Neural progenitor cell (in vitro differentiated cells): ENCODE measurements at regions not wholly inside any gene's neighbourhood (a gene's known extent, or its start where the extent isn't known, plus 50 kb on each side); places are given as distances from the start of the nearest gene placed in this dataset.
"Not testable (repeated sequence)": the region's sequence is repeated elsewhere in the genome, so short reads cannot be mapped to it uniquely, and the experiment has no call there.

ENCODE experiments used
- DNase-seq: peaks from one replicate; pipeline ENCODE4 v3.0.0-alpha.2; 2016; ENCODE audit warnings: low spot score
- H2AFZ ChIP-seq: fragments of 200-600 bp; sonication (generic); replicated peaks from 2 replicates; pipeline ENCODE4 v1.6.1; 2016; ENCODE audit warnings: antibody characterized with exemption
- H3F3A ChIP-seq: fragments of 200-600 bp; sonication (generic); 2 replicates; pipeline ENCODE4 v1.6.1; 2016; ENCODE audit warnings: antibody characterized with exemption, low read depth
- H3K27ac ChIP-seq: fragments of 200-600 bp; sonication (generic); 2 replicates; pipeline ENCODE4 v1.5.1; 2016; ENCODE audit warnings: mild to moderate bottlenecking
- H3K27me3 ChIP-seq: fragments of 200-600 bp; sonication (generic); 2 replicates; pipeline ENCODE4 v1.6.1; 2016; ENCODE audit warnings: mild to moderate bottlenecking, moderate library complexity
- H3K36me3 ChIP-seq: fragments of 200-600 bp; sonication (generic); 2 replicates; pipeline ENCODE4 v1.5.1; 2016
- H3K4me1 ChIP-seq: fragments of 200-600 bp; sonication (generic); 2 replicates; pipeline ENCODE4 v1.6.1; 2016; ENCODE audit warnings: mixed run types
- H3K4me2 ChIP-seq: fragments of 200-600 bp; sonication (generic); 2 replicates; pipeline ENCODE4 v1.6.1; 2016
- H3K4me3 ChIP-seq: fragments of 200-600 bp; sonication (generic); 2 replicates; pipeline ENCODE4 v1.5.1; 2016
- H3K79me2 ChIP-seq: fragments of 200-600 bp; sonication (generic); 2 replicates; pipeline ENCODE4 v1.6.1; 2016; ENCODE audit warnings: low read depth
- H3K9ac ChIP-seq: fragments of 200-600 bp; sonication (generic); 2 replicates; pipeline ENCODE4 v1.6.1; 2016
- H3K9me3 ChIP-seq: fragments of 200-600 bp; sonication (generic); 2 replicates; pipeline ENCODE4 v1.5.1; 2016; ENCODE audit warnings: low read depth
- H4K20me1 ChIP-seq: fragments of 200-600 bp; sonication (generic); 2 replicates; pipeline ENCODE4 v1.6.1; 2016; ENCODE audit warnings: low read depth
- H3K27ac Mint-ChIP-seq: 3 replicates; pipeline ENCODE4 v1.8.0; 2021; ENCODE audit warnings: mixed read lengths
- H3K27me3 Mint-ChIP-seq: 2 replicates; pipeline ENCODE4 v1.8.0; 2022; ENCODE audit warnings: low read depth, mild to moderate bottlenecking, inconsistent platforms, moderate library complexity, mixed read lengths; ENCODE audit not compliant: insufficient read depth
- H3K36me3 Mint-ChIP-seq: 3 replicates; pipeline ENCODE4 v1.8.0; 2021; ENCODE audit warnings: mixed read lengths
- H3K4me1 Mint-ChIP-seq: 3 replicates; pipeline ENCODE4 v1.8.0; 2021; ENCODE audit warnings: mixed read lengths
- H3K4me3 Mint-ChIP-seq: 3 replicates; pipeline ENCODE4 v1.8.0; 2021; ENCODE audit warnings: mild to moderate bottlenecking, moderate library complexity, mixed read lengths
- H3K9me3 Mint-ChIP-seq: 3 replicates; pipeline ENCODE4 v1.8.0; 2020; ENCODE audit warnings: mixed read lengths
- EZH2 ChIP-seq: fragments of 200-600 bp; sonication (generic); IDR thresholded peaks from 2 replicates; pipeline ENCODE4 v1.6.1; 2017; ENCODE audit warnings: antibody characterized with exemption, mild to moderate bottlenecking, moderate library complexity
- EZH2phosphoT487 ChIP-seq: fragments of 200-600 bp; sonication (generic); IDR thresholded peaks from 2 replicates; pipeline ENCODE4 v1.6.1; 2017; ENCODE audit warnings: antibody characterized with exemption
- TF ChIP-seq, protein P1 (sequence below): fragments of 200-600 bp; sonication (generic); IDR thresholded peaks from 2 replicates; pipeline ENCODE4 v1.5.1; 2017; ENCODE audit warnings: antibody characterized with exemption, mild to moderate bottlenecking

DNA sequence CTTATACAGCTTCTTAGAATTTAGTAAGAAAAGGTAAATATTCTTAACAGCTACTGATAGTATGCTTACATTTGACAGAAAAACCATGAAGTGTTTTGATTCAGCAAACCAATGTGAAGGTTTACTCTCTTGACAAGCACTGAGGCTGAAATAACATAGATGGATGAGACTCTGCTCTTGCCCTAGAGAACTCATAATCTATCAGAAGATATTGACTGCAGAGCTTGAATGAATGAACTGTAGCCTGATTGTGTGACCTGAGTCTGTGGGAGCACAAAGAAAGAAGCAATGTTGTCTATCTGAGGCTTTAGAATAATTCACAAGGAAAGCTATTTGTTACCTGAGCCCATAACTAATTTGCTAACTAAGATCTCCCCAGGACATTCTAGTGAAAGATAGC, 1235.3 kb downstream of the OLFM4 start:
- Mint-ChIP-seq H3K4me1 (no peaks in the 10 kb centered on the region), H3K27ac (no peak overlapping the region), H3K4me3 (no peak overlapping the region), H3K9me3 (peaks cover 3% of the 10 kb centered on the region), H3K27me3 (no peaks in the 10 kb centered on the region), H3K36me3 (no peaks in the 10 kb centered on the region)
- H3F3A ChIP-seq = peaks cover 21% of the 10 kb centered on the region
- no peaks in the 10 kb centered on the region for H3K9me3 ChIP-seq
- no peak overlapping the region for H3K27ac ChIP-seq
- DNase-seq = no peak
- no peak overlapping the region for H3K4me2 ChIP-seq
- no peaks in the 10 kb centered on the region for H3K79me2 ChIP-seq
- H2AFZ ChIP-seq = no peak overlapping the region
- TF ChIP-seq EZH2phosphoT487 = no peak
- TF ChIP-seq, protein P1, sequence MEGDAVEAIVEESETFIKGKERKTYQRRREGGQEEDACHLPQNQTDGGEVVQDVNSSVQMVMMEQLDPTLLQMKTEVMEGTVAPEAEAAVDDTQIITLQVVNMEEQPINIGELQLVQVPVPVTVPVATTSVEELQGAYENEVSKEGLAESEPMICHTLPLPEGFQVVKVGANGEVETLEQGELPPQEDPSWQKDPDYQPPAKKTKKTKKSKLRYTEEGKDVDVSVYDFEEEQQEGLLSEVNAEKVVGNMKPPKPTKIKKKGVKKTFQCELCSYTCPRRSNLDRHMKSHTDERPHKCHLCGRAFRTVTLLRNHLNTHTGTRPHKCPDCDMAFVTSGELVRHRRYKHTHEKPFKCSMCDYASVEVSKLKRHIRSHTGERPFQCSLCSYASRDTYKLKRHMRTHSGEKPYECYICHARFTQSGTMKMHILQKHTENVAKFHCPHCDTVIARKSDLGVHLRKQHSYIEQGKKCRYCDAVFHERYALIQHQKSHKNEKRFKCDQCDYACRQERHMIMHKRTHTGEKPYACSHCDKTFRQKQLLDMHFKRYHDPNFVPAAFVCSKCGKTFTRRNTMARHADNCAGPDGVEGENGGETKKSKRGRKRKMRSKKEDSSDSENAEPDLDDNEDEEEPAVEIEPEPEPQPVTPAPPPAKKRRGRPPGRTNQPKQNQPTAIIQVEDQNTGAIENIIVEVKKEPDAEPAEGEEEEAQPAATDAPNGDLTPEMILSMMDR = no peak
- no peak for TF ChIP-seq EZH2
- H3K4me1 ChIP-seq = peaks cover 17% of the 10 kb centered on the region
- no peak overlapping the region for H3K4me3 ChIP-seq
- peaks cover 7% of the 10 kb centered on the region for H3K36me3 ChIP-seq
- no peak overlapping the region for H3K9ac ChIP-seq
- no peaks in the 10 kb centered on the region for H4K20me1 ChIP-seq
- peaks cover 5% of the 10 kb centered on the region for H3K27me3 ChIP-seq

DNA sequence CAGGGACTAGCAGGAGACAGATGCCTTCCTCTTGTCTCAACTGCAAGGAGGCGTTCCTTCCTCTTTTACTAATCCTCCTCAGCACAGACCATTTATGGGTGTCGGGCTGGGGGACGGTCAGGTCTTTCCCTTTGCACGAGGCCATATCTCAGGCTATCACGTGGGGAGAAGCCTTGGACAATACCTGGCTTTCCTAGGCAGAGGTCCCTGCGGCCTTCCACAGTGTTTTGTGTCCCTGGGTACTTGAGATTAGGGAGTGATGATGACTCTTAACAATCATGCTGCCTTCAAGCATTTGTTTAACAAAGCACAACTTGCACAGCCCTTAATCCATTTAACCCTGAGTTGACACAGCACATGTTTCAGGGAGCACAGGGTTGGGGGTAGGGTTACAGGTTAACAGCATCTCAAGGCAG, 1238.6 kb downstream of the OLFM4 start:
- peaks cover 17% of the 10 kb centered on the region for H3K4me1 ChIP-seq
- not testable (repeated sequence) for H3K27ac ChIP-seq, H3K79me2 ChIP-seq, H3K36me3 Mint-ChIP-seq, H3K27me3 ChIP-seq, H4K20me1 ChIP-seq, H3K27me3 Mint-ChIP-seq, H3K4me1 Mint-ChIP-seq, H3K36me3 ChIP-seq, H3K4me3 ChIP-seq, H3K9me3 Mint-ChIP-seq, H3K9ac ChIP-seq, H3K9me3 ChIP-seq, H3K4me3 Mint-ChIP-seq
- peaks cover 21% of the 10 kb centered on the region for H3F3A ChIP-seq
- peak overlapping the region; percentile 53 for H3K4me2 ChIP-seq
- DNase-seq = peak; percentile 59
- peak overlapping the region; percentile 77 for H2AFZ ChIP-seq
- peak overlapping the region; percentile 31 for H3K27ac Mint-ChIP-seq

DNA sequence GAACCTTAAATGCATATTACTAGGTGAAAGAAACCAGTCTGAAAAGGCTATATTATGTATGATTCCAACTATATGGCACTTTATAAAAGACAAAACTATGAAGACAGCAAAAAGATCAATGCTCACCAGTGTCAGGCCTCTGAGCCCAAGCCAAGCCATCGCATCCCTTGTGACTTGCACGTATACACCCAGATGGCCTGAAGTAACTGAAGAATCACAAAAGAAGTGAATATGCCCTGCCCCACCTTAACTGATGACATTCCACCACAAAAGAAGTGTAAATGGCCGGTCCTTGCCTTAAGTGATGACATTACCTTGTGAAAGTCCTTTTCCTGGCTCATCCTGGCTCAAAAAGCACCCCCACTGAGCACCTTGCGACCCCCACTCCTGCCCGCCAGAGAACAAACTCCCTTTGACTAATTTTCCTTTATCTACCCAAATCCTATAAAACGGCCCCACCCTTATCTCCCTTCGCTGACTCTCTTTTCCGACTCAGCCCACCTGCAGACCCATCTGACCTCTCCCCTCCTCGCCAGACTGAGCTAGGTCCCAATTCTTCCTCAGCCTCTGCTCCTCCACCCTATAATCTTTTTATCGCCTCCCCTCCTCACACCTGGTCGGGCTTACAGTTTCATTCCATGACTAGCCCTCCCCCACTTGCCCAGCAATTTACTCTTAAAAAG, 1239.5 kb downstream of the OLFM4 start:
- H3K79me2 ChIP-seq, H3K27me3 Mint-ChIP-seq, H3K27me3 ChIP-seq, H3K4me1 Mint-ChIP-seq, H3K27ac ChIP-seq, H3K9ac ChIP-seq, H3K4me3 Mint-ChIP-seq, H2AFZ ChIP-seq, H3K4me3 ChIP-seq, H3K9me3 ChIP-seq, H3K9me3 Mint-ChIP-seq, H4K20me1 ChIP-seq, H3K27ac Mint-ChIP-seq, H3K36me3 Mint-ChIP-seq, H3K36me3 ChIP-seq, DNase-seq: not testable (repeated sequence)
- Histone ChIP-seq H3K4me1 (peaks cover 17% of the 10 kb centered on the region), H3K4me2 (peak overlapping the region; percentile 53), H3F3A (peaks cover 21% of the 10 kb centered on the region)

DNA sequence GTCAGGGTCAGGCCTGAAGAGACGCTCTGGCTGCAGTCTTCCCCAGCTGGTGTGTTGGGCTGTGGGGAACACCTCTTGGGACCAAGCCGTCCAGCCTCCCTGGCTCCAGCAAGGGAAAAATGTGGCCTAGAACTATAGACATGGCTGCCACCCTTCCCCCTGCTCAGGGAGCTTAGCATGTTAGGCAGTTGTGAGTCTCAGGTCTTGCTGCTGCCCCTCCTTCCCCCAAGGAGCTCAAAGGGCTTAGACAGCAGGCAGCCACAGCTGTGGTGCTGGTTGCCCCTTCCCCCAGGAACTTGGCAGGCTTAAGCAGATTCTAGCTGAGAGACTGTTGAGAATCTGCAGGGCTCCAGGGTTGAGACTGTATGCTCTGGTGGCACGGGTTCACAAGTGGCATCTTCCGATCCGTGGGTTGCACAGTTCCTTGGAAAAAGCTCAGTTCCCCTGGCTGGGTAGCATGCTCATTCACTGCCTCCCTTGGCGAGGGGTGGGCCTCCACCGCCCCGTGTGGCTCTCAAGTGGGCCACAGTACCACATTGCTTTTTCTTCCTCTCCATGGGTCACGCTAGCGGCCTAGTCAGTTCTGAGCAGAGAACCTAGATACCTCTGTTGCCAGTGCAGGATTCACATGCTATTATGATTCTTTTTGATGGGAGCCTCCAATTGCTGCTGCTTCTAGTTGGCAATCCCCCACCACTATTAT, 1258.6 kb downstream of the OLFM4 start:
- Histone ChIP-seq H3K4me3 (no peak overlapping the region), H4K20me1 (no peaks in the 10 kb centered on the region), H3K27ac (no peak overlapping the region), H3K4me1 (no peaks in the 10 kb centered on the region), H3K4me2 (no peak overlapping the region), H3K79me2 (no peaks in the 10 kb centered on the region), H3K9ac (no peak overlapping the region), H2AFZ (no peak overlapping the region), H3K9me3 (no peaks in the 10 kb centered on the region), H3K36me3 (no peaks in the 10 kb centered on the region), H3K27me3 (no peaks in the 10 kb centered on the region), H3F3A (no peaks in the 10 kb centered on the region)
- H3K9me3 Mint-ChIP-seq = peaks cover 26% of the 10 kb centered on the region
- no peak overlapping the region for H3K27ac Mint-ChIP-seq
- DNase-seq = no peak
- TF ChIP-seq EZH2phosphoT487 = no peak
- TF ChIP-seq, protein P1 = no peak
- TF ChIP-seq EZH2 = no peak
- H3K36me3 Mint-ChIP-seq = peaks cover 3% of the 10 kb centered on the region
- H3K27me3 Mint-ChIP-seq = peaks cover 2% of the 10 kb centered on the region
- H3K4me1 Mint-ChIP-seq = no peaks in the 10 kb centered on the region
- no peak overlapping the region for H3K4me3 Mint-ChIP-seq
